ELF-1 (cell line): ENCODE measurements at regions not wholly inside any gene's neighbourhood (a gene's known extent, or its start where the extent isn't known, plus 50 kb on each side); places are given as distances from the start of the nearest gene placed in this dataset.
"Not testable (repeated sequence)": the region's sequence is repeated elsewhere in the genome, so short reads cannot be mapped to it uniquely, and the experiment has no call there.

Experiments used
- DNase-seq: peaks from one replicate; pipeline ENCODE4 v3.0.0-alpha.2; 2016; ENCODE audit warnings: low read depth, low spot score

DNA sequence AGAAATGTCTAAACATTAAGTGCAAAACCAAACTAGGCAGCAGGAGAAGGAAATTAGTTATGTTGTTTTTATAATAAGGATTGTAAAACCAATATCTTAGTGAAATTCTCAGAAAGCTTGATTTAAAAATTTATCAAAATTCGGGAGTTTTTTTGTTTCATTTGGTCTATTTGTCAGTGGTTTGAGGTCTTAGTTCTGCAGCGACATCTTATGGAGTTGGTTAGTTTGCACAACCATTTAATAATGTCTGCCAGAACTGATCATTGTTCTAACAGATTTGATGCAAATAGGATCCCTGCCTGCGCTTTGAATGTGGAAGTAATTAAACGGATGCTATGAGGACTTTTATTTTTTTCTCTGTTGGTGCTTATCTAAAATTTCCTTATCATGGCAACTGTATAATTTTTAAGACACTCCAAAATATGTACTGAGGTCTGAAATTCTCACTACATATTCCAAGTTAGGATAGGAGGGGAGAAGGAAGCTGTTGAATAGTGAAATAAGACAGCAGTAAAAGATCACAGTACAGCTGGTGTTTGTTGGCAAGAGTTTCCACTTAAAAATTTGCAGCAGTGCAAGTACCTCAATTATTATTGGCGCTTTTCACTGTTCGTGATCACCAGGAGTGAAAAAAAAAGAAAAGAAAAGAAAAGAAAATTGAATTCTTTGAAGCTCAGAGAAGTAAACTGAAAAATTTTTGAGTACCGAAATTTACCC lies 2521.4 kb downstream of the ARAP2 start:
- DNase-seq: no peak

DNA sequence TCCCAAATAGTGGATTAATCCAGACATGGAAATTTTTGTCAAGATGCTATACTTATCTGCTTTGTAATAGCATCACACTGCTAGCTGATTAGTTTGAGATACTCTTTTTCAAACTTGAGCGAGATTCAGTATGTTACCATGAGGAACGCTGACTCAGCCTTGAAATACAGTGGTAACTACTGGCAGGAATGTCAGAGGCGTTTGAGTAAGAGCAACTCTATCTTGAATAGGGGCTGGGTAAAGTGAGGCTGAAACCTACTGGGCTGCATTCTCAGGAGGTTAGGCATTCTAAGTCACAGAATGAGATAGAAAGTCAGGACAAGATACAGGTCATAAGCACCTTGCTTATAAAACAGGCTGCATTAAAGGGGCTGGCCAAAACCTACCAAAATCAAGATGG lies 2519.6 kb downstream of the ARAP2 start:
- no peak for DNase-seq

GRCh38 chr4:33725861-33726260 lies 2518.5 kb downstream of the ARAP2 start:
- DNase-seq: no peak

- no peak for DNase-seq
Observed at GRCh38 chr4:33737726-33738125, 2506.6 kb downstream of the ARAP2 start.

DNA sequence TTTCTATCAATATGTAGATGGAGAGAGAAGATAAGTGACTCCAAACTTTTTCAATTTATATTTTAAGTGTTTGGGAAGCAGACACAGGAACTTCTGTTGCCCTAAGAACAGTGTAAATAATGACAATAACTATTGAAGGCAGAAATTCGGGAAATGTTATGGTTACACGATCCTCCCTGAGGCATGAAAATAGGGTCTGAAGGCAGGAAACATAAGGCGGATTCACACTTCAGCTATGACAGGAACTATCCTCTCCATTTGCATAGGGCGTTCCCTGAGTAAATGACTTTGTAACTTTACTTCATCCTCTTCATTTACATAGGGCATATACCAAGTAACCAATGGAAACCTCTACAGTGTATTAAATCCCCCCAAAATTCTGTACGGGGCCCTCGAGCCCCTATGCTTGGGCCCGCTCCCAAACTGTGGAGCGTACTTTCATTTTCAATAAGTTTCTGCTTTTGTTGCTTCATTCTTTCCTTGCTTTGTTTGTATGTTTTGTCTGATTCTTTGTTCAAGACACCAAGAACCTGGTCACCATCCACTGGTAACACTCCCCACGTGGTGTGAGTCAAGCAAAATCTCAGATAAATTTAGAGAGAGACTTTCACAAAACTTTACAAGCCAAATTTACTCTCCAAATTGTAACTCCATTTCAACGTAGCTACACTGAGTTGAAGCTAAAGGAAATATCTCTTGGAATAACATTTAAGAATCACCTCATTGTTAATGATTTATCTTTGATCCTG lies 2504.3 kb downstream of the ARAP2 start:
- no peak for DNase-seq

DNA sequence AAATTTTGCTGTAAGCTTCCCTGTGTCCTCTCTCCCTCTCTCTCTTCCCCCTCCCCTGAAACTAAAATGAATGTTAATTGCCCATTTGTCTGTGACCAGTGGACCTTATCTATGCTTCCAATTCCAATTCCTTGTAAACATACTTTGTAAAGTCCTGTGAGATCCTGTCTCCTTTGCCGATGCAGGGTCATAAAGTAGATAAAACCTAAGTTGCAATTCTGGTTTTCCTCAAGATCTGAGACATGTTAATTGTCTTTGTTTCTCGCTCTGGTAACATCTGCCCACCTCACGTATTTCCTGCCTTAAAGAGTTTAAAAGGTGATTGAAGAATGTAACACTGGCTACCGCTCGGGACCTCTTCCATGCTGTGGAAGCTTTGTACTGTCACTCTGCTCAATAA lies 2503.4 kb downstream of the ARAP2 start:
- peak; percentile 34 for DNase-seq

DNA sequence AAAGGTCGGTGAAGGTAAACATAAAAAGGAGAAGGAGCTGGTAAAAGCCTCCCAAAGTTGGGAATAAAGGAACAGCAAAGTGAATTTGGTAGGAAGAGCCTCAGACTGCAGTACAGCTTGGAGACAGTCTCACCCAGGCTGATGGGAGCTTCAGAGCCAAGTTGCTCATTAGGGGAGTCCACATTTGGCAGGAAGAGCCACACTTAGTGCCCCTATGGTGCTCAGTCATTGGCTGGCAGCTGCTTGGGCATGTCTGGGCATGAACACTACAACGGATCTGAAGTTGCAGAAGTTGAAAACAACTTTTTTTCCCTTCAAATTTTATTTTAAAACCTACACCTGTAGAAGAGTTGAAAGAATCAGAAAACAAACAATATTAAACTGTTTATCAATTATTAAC lies 2497.3 kb downstream of the ARAP2 start:
- no peak for DNase-seq

GRCh38 chr4:33751050-33751449 lies 2493.3 kb downstream of the ARAP2 start:
- no peak for DNase-seq

GRCh38 chr4:33772582-33772981 lies 2471.7 kb downstream of the ARAP2 start:
- DNase-seq: no peak

GRCh38 chr4:33780952-33781791 lies 2463.1 kb downstream of the ARAP2 start:
- no peak for DNase-seq

DNA sequence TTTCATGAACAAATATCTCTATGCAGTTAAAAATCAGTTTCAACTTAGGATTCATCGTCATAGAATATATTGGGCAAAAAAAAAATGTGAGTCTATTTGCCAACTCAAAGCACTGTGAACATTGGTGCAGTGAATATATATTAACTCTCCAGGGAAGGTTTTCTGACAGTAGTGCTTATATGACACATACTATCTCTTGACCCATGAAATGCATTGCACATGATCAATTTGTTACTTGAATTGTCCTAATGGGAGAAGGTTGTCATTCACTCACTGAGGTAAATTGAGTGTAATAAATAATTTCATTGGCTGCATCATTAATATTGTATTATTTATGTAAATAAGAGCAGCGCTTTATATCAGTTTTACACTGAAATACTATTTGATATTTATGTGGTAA lies 2458.5 kb downstream of the ARAP2 start:
- no peak for DNase-seq

GRCh38 chr4:33802578-33802977 lies 2441.7 kb downstream of the ARAP2 start:
- no peak for DNase-seq

GRCh38 chr4:33825685-33826084 lies 2418.6 kb downstream of the ARAP2 start:
- no peak for DNase-seq

- not testable (repeated sequence) for DNase-seq
Observed at GRCh38 chr4:33829356-33829755, 2415.0 kb downstream of the ARAP2 start.

GRCh38 chr4:33831442-33832066 lies 2412.8 kb downstream of the ARAP2 start:
- no peak for DNase-seq

- DNase-seq: not testable (repeated sequence)
Observed at GRCh38 chr4:33835764-33836163, 2408.6 kb downstream of the ARAP2 start.

- no peak for DNase-seq
Observed at GRCh38 chr4:33837043-33837838, 2407.1 kb downstream of the ARAP2 start.

DNA sequence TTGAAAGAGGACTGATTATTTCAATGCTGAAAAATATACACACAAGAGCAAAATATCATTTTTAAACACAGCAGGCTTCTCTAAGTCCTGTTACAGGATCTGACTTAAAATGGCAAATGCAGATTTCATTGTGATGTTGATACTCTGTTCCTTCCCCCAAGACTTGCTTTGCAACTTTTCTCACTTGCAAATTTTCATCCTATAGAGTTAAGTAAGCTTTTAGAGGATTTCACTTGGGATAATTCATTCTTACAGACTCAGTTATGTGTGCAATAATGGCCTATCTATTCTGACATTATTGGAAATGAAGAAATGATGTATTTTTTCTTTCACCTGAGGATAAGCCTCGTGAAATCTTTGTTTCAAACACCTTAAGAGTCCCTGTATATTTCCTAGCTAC lies 2403.2 kb downstream of the ARAP2 start:
- DNase-seq: no peak

GRCh38 chr4:33850371-33850902 lies 2393.9 kb downstream of the ARAP2 start:
- DNase-seq: no peak

GRCh38 chr4:33853670-33854069 lies 2390.6 kb downstream of the ARAP2 start:
- not testable (repeated sequence) for DNase-seq
